Breast epithelium (tissue), 3 donors: ENCODE measurements at regions not wholly inside any gene's neighbourhood (a gene's known extent, or its start where the extent isn't known, plus 50 kb on each side); places are given as distances from the start of the nearest gene placed in this dataset.

Experiments used
- CTCF ChIP-seq, 3 donors: fragments of 450-650 bp; IDR thresholded peaks; one replicate each; pipeline ENCODE4 v1.5.1; 2016 to 2017; ENCODE audit warnings: antibody characterized with exemption in 3 of 3, mild to moderate bottlenecking in 3 of 3, moderate library complexity in 3 of 3
- POLR2A ChIP-seq: fragments of 450-650 bp; IDR thresholded peaks from one replicate; pipeline ENCODE4 v1.6.1; 2016; ENCODE audit warnings: antibody characterized with exemption, mild to moderate bottlenecking, moderate library complexity
- POLR2AphosphoS5 ChIP-seq, 3 donors: sonication (generic); formaldehyde crosslinking; IDR thresholded peaks; one replicate each; pipeline ENCODE4 v1.6.1; 2017; ENCODE audit warnings: antibody characterized with exemption in 3 of 3

- TF ChIP-seq CTCF (IDR thresholded peaks at IDR 0.05) (no peak), POLR2A (no peak), POLR2AphosphoS5 (IDR thresholded peaks at IDR 0.05) (no peak)
These were observed 175.6 kb upstream of the C1orf174 start for GRCh38 chr1:4075436-4076225.
